ENCODE measurements at regions not wholly inside any gene's neighbourhood (a gene's known extent, or its start where the extent isn't known, plus 50 kb on each side); places are given as distances from the start of the nearest gene placed in this dataset.

DNA sequence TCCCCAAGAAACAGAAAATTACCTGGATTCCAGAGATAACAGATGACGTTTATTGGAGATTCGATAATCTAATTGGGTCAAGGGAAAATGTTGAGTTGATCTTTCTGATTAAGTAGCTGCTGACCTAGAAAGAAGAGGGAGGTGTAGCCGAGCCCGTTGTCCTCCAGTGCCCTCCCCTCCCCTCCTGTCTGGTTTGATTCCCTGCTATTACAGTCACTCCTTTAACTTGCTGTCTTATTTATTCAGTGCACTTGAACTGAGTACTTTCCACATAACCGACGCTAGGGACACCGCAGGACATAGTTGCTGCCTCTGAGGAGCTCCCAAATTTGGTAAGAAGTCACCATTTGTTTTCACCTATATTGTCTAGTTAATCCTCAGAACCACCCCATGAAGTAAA lies 103.7 kb downstream of the AQP9 start:
- TF ChIP-seq, protein P1, sequence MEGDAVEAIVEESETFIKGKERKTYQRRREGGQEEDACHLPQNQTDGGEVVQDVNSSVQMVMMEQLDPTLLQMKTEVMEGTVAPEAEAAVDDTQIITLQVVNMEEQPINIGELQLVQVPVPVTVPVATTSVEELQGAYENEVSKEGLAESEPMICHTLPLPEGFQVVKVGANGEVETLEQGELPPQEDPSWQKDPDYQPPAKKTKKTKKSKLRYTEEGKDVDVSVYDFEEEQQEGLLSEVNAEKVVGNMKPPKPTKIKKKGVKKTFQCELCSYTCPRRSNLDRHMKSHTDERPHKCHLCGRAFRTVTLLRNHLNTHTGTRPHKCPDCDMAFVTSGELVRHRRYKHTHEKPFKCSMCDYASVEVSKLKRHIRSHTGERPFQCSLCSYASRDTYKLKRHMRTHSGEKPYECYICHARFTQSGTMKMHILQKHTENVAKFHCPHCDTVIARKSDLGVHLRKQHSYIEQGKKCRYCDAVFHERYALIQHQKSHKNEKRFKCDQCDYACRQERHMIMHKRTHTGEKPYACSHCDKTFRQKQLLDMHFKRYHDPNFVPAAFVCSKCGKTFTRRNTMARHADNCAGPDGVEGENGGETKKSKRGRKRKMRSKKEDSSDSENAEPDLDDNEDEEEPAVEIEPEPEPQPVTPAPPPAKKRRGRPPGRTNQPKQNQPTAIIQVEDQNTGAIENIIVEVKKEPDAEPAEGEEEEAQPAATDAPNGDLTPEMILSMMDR (IDR thresholded peaks at IDR 0.05 in 2 of 3, conservative IDR thresholded peaks at IDR 0.05 in 1 of 3; ENCODE audit: borderline replicate concordance in 1 of 3, insufficient read depth in 1 of 3, low read depth in 2 of 3, low read length in 2 of 3): no peak
- TF ChIP-seq ATF3 (IDR thresholded peaks at IDR 0.05): no peak
- no peak for TF ChIP-seq POLR2A (IDR thresholded peaks at IDR 0.05; ENCODE audit: borderline replicate concordance, extremely low read depth, insufficient read depth, insufficient read length)
- TF ChIP-seq EZH2 (IDR thresholded peaks at IDR 0.05): no peak
- no peak for TF ChIP-seq MAX (IDR thresholded peaks at IDR 0.05)
- no peak for TF ChIP-seq POLR2AphosphoS5 (IDR thresholded peaks at IDR 0.05; ENCODE audit: low read depth, low read length)

All from HCT116 (cell line).